ENCODE measurements at regions not wholly inside any gene's neighbourhood (a gene's known extent, or its start where the extent isn't known, plus 50 kb on each side); places are given as distances from the start of the nearest gene placed in this dataset.

DNA sequence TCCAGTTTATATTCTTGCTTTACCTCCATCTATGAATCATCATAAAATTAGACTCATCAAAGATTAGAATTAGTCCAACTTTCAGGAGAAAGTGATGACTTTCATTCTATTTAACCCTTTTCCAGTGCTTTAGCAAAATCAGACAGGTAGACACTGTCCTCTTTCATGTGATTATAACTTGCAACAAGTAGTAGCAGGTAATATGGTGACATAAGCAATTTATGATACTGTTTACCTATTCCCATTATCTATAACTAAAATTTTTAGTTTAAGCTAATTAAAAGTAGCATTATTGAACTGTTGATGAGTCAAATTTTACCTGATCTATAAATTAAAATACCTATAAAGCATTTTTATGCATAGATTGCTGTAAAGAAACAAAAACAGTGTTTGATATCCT lies 351.6 kb downstream of the SEC23A start:
- no peak for TF ChIP-seq POLR2A (IDR thresholded peaks at IDR 0.05)
- TF ChIP-seq, protein P1, sequence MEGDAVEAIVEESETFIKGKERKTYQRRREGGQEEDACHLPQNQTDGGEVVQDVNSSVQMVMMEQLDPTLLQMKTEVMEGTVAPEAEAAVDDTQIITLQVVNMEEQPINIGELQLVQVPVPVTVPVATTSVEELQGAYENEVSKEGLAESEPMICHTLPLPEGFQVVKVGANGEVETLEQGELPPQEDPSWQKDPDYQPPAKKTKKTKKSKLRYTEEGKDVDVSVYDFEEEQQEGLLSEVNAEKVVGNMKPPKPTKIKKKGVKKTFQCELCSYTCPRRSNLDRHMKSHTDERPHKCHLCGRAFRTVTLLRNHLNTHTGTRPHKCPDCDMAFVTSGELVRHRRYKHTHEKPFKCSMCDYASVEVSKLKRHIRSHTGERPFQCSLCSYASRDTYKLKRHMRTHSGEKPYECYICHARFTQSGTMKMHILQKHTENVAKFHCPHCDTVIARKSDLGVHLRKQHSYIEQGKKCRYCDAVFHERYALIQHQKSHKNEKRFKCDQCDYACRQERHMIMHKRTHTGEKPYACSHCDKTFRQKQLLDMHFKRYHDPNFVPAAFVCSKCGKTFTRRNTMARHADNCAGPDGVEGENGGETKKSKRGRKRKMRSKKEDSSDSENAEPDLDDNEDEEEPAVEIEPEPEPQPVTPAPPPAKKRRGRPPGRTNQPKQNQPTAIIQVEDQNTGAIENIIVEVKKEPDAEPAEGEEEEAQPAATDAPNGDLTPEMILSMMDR (IDR thresholded peaks at IDR 0.05) = no peak

All from body of pancreas (tissue), 4 donors.